Testis (tissue), 2 donors: ENCODE measurements at regions not wholly inside any gene's neighbourhood (a gene's known extent, or its start where the extent isn't known, plus 50 kb on each side); places are given as distances from the start of the nearest gene placed in this dataset.

Experiments
- POLR2A ChIP-seq: fragments of 450-650 bp; IDR thresholded peaks from one replicate; pipeline ENCODE4 v1.6.1; 2017; ENCODE audit warnings: antibody characterized with exemption, mild to moderate bottlenecking, moderate library complexity
- TF ChIP-seq, protein P1 (sequence below), 3 experiments: fragments of 450-650 bp in 2 of 3; fragments of 200-600 bp in 1 of 3; sonication (generic) in 1 of 3; IDR thresholded peaks; one replicate each; pipeline ENCODE4 v1.5.1; 2016 to 2019; ENCODE audit warnings: antibody characterized with exemption in 3 of 3, mild to moderate bottlenecking in 2 of 3, moderate library complexity in 1 of 3

DNA sequence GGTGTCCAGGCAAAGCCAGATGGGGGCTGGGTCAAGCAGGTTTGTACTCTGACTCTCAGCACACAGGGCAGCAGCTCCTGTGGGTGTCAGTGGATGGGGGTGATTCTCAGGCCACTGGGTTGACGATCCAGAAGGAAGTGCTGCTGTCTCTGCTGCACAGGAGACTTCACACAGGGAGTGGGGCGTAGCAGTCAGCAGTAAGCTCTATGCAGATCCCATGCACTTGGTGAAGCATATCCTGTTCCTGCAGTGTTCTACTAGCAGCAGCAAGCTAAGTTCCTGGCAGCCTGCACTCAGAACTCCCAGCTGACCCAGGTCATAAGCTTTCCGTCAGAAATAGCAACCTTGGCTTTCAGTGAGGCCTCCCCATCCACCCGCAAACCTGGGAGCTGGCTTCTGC is 117.6 kb upstream of the NDST3 start:
- TF ChIP-seq, protein P1, sequence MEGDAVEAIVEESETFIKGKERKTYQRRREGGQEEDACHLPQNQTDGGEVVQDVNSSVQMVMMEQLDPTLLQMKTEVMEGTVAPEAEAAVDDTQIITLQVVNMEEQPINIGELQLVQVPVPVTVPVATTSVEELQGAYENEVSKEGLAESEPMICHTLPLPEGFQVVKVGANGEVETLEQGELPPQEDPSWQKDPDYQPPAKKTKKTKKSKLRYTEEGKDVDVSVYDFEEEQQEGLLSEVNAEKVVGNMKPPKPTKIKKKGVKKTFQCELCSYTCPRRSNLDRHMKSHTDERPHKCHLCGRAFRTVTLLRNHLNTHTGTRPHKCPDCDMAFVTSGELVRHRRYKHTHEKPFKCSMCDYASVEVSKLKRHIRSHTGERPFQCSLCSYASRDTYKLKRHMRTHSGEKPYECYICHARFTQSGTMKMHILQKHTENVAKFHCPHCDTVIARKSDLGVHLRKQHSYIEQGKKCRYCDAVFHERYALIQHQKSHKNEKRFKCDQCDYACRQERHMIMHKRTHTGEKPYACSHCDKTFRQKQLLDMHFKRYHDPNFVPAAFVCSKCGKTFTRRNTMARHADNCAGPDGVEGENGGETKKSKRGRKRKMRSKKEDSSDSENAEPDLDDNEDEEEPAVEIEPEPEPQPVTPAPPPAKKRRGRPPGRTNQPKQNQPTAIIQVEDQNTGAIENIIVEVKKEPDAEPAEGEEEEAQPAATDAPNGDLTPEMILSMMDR (IDR thresholded peaks at IDR 0.05): no peak
- TF ChIP-seq POLR2A: no peak
